Naive B cell (primary cell): ENCODE measurements at regions not wholly inside any gene's neighbourhood (a gene's known extent, or its start where the extent isn't known, plus 50 kb on each side); places are given as distances from the start of the nearest gene placed in this dataset.

Experiments used
- ATAC-seq, 2 donors: fragments of 150-1000 bp; cut with Tn5 transposase; 2 replicates each; pipeline ENCODE4 v1.10.0; 2021; ENCODE audit warnings: low read depth in 2 of 2, mild to moderate bottlenecking in 2 of 2, moderate library complexity in 2 of 2
- DNase-seq: peaks from one replicate; pipeline ENCODE4 v3.0.0; 2022
- H3K27ac Mint-ChIP-seq, 6 donors: one replicate each; pipeline ENCODE4 v1.8.0; 2020 to 2022; ENCODE audit warnings: mild to moderate bottlenecking in 6 of 6, mixed read lengths in 6 of 6, moderate library complexity in 5 of 6, inconsistent platforms in 2 of 6
- H3K27me3 Mint-ChIP-seq, 3 donors: one replicate each; pipeline ENCODE4 v1.8.0; 2021 to 2022; ENCODE audit warnings: mixed read lengths in 3 of 3, mild to moderate bottlenecking in 1 of 3
- H3K36me3 Mint-ChIP-seq, 2 donors: one replicate each; pipeline ENCODE4 v1.8.0; 2020 to 2022; ENCODE audit warnings: mixed read lengths in 2 of 2, inconsistent platforms in 1 of 2, mild to moderate bottlenecking in 1 of 2
- H3K4me1 Mint-ChIP-seq, 3 donors: one replicate each; pipeline ENCODE4 v1.8.0; 2020 to 2022; ENCODE audit warnings: mixed read lengths in 3 of 3, inconsistent platforms in 1 of 3, mild to moderate bottlenecking in 1 of 3, moderate library complexity in 1 of 3
- H3K4me3 Mint-ChIP-seq, 8 donors: one replicate each; pipeline ENCODE4 v1.8.0; 2020 to 2022; ENCODE audit warnings: mild to moderate bottlenecking in 8 of 8, mixed read lengths in 8 of 8, moderate library complexity in 8 of 8, inconsistent platforms in 2 of 8
- H3K9me3 Mint-ChIP-seq, 7 donors: one replicate each; pipeline ENCODE4 v1.8.0; 2020 to 2022; ENCODE audit warnings: mixed read lengths in 7 of 7, mild to moderate bottlenecking in 5 of 7, inconsistent platforms in 2 of 7, moderate library complexity in 1 of 7

- no peak for DNase-seq
- H3K4me1 Mint-ChIP-seq, result peaks cover 0 to 2% (median 0%) of the 10 kb centered on the region in 3 donors
- H3K27ac Mint-ChIP-seq, result peak overlapping the region in 1 of 6 donors; percentile 6
- no peak overlapping the region for H3K4me3 Mint-ChIP-seq
- ATAC-seq, result no peak
- H3K36me3 Mint-ChIP-seq, result no peaks in the 10 kb centered on the region
- H3K9me3 Mint-ChIP-seq, result no peaks in the 10 kb centered on the region
- peaks cover 11 to 28% (median 23%) of the 10 kb centered on the region in 3 donors for H3K27me3 Mint-ChIP-seq
Measured at GRCh38 chr14:21940887-21941856, 267.6 kb upstream of the OR4E1 start.

DNA sequence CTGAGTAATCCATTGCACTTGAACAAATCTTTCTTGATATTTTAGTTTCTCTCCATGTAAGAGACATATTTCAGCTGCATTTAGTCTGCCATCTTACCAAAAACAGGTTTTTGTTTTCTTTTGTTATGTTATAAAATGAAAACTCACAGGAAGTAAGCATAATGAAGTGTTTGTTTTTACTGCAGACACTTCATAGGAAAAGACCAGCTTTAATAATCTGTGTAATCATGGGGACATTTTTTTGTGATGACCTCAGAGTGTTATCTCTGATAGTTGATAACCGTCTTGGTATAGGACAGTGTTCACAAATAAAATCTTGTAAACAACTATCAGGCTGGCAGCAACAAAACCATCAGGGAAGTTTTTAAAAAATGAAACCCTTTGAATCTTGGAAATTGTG lies 266.2 kb upstream of the OR4E1 start:
- DNase-seq (no peak), ATAC-seq (no peak)
- Mint-ChIP-seq H3K4me3 (no peak overlapping the region), H3K27me3 (peaks cover 11 to 17% (median 14%) of the 10 kb centered on the region in 3 donors), H3K27ac (no peak overlapping the region), H3K9me3 (no peaks in the 10 kb centered on the region), H3K36me3 (no peaks in the 10 kb centered on the region), H3K4me1 (peaks cover 0 to 2% (median 0%) of the 10 kb centered on the region in 3 donors)

GRCh38 chr14:21937996-21938395 lies 264.4 kb upstream of the OR4E1 start:
- Mint-ChIP-seq H3K27me3 (peaks cover 8 to 14% (median 9%) of the 10 kb centered on the region in 3 donors), H3K27ac (no peak overlapping the region), H3K4me3 (no peak overlapping the region), H3K4me1 (peaks cover 0 to 2% (median 0%) of the 10 kb centered on the region in 3 donors), H3K36me3 (no peaks in the 10 kb centered on the region), H3K9me3 (no peaks in the 10 kb centered on the region)
- DNase-seq, result no peak
- ATAC-seq, result no peak

GRCh38 chr14:21933681-21934080 lies 260.1 kb upstream of the OR4E1 start:
- Mint-ChIP-seq H3K27ac (no peak overlapping the region), H3K9me3 (no peaks in the 10 kb centered on the region), H3K27me3 (peaks cover 0 to 5% (median 0%) of the 10 kb centered on the region in 3 donors), H3K4me1 (peaks cover 0 to 4% (median 0%) of the 10 kb centered on the region in 3 donors), H3K4me3 (no peak overlapping the region), H3K36me3 (no peaks in the 10 kb centered on the region)
- ATAC-seq (peak; percentile 48 to 60), DNase-seq (peak; percentile 33)

- H3K27ac Mint-ChIP-seq, result peak overlapping the region; percentile 85 to 99 (median 97)
- H3K4me3 Mint-ChIP-seq, result peak overlapping the region; percentile 43 to 90 (median 84)
- no peaks in the 10 kb centered on the region for H3K36me3 Mint-ChIP-seq
- H3K27me3 Mint-ChIP-seq, result no peaks in the 10 kb centered on the region
- ATAC-seq, result peak; percentile 86 to 88
- H3K4me1 Mint-ChIP-seq, result peaks cover 35 to 46% (median 38%) of the 10 kb centered on the region in 3 donors
- peak; percentile 83 for DNase-seq
- H3K9me3 Mint-ChIP-seq, result no peaks in the 10 kb centered on the region
Measured at GRCh38 chr14:21924479-21924878, 250.9 kb upstream of the OR4E1 start.

- H3K4me1 Mint-ChIP-seq, result peaks cover 40 to 50% (median 42%) of the 10 kb centered on the region in 3 donors
- no peaks in the 10 kb centered on the region for H3K9me3 Mint-ChIP-seq
- peak overlapping the region; percentile 43 to 90 (median 84) for H3K4me3 Mint-ChIP-seq
- peak; percentile 74 for DNase-seq
- H3K27ac Mint-ChIP-seq, result peak overlapping the region; percentile 85 to 99 (median 97)
- ATAC-seq, result peak; percentile 88 to 90
- H3K36me3 Mint-ChIP-seq, result no peaks in the 10 kb centered on the region
- no peaks in the 10 kb centered on the region for H3K27me3 Mint-ChIP-seq
Measured at GRCh38 chr14:21923820-21924219, 250.2 kb upstream of the OR4E1 start.

- H3K4me1 Mint-ChIP-seq, result peaks cover 50 to 56% (median 54%) of the 10 kb centered on the region in 3 donors
- H3K27me3 Mint-ChIP-seq, result no peaks in the 10 kb centered on the region
- no peak overlapping the region for H3K4me3 Mint-ChIP-seq
- DNase-seq (no peak), ATAC-seq (no peak)
- H3K9me3 Mint-ChIP-seq, result no peaks in the 10 kb centered on the region
- no peaks in the 10 kb centered on the region for H3K36me3 Mint-ChIP-seq
- peak overlapping the region in 2 of 6 donors; percentile 60 to 85 for H3K27ac Mint-ChIP-seq
Measured at GRCh38 chr14:21921453-21921852, 247.8 kb upstream of the OR4E1 start.

GRCh38 chr14:21917699-21918436 lies 244.2 kb upstream of the OR4E1 start:
- H3K4me1 Mint-ChIP-seq, result peaks cover 27 to 34% (median 32%) of the 10 kb centered on the region in 3 donors
- peak overlapping the region in 3 of 6 donors; percentile 32 to 73 (median 51) for H3K27ac Mint-ChIP-seq
- H3K4me3 Mint-ChIP-seq, result peak overlapping the region in 6 of 8 donors; percentile 0 to 73 (median 35)

DNA sequence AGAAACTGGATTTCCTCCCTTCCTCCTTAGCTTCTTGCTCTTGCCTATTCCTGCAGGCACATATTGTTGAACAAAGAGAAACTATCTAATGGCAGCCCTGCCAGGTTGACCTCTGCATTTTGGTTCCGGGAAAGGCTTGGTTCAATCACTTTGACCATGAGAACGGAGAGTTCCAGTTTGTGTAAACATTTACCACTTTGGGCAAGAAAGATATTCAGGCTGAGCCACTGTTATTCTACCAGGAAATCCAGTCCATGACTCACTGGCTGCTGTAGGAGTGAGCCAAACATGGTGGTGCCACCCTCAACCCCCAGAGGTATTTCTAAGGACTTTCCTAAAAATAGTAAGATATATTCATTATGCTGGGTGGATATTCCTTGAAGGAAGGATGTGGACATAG lies 242.2 kb upstream of the OR4E1 start:
- no peak overlapping the region for H3K4me3 Mint-ChIP-seq
- H3K27ac Mint-ChIP-seq, result no peak overlapping the region
- no peaks in the 10 kb centered on the region for H3K9me3 Mint-ChIP-seq
- ATAC-seq (no peak), DNase-seq (no peak)
- peaks cover 18 to 28% (median 19%) of the 10 kb centered on the region in 3 donors for H3K4me1 Mint-ChIP-seq
- no peaks in the 10 kb centered on the region for H3K36me3 Mint-ChIP-seq
- peaks cover 2 to 11% (median 5%) of the 10 kb centered on the region in 3 donors for H3K27me3 Mint-ChIP-seq

More at GRCh38 chr14:21917699-21918436, 244.2 kb upstream of the OR4E1 start:
- DNase-seq, result peak; percentile 62
- H3K27me3 Mint-ChIP-seq, result no peaks in the 10 kb centered on the region
- no peaks in the 10 kb centered on the region for H3K9me3 Mint-ChIP-seq
- ATAC-seq, result peak; percentile 69 to 76
- H3K36me3 Mint-ChIP-seq, result no peaks in the 10 kb centered on the region

- DNase-seq (peak; percentile 70), ATAC-seq (peak; percentile 88)
- H3K4me3 Mint-ChIP-seq, result peak overlapping the region in 1 of 8 donors; percentile 0
- H3K27ac Mint-ChIP-seq, result peak overlapping the region in 2 of 6 donors; percentile 20 to 23
- no peaks in the 10 kb centered on the region for H3K9me3 Mint-ChIP-seq
- peaks cover 9 to 19% (median 12%) of the 10 kb centered on the region in 3 donors for H3K4me1 Mint-ChIP-seq
- peaks cover 5 to 21% (median 7%) of the 10 kb centered on the region in 3 donors for H3K27me3 Mint-ChIP-seq
- H3K36me3 Mint-ChIP-seq, result no peaks in the 10 kb centered on the region
Measured at GRCh38 chr14:21913759-21914158, 240.1 kb upstream of the OR4E1 start.

DNA sequence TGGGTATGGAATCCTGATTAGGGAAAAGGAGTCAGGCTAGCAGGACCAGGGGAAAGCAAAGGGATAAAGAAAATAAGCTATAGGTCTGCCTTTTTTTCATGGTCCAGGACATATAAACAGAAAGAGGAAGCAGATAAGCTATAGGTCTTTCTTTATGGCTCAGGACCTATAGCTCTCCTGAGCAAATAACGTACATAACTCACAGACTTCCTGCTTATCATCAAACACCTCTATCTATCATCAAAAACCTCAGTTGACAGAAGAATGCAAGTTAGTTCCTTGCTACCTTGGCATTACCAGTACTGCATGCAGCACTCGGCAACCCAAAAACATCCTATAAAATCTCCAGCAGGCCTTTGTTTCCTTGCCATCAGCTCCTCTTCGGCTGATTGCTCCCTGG lies 238.7 kb upstream of the OR4E1 start:
- H3K27me3 Mint-ChIP-seq, result peaks cover 12 to 34% (median 17%) of the 10 kb centered on the region in 3 donors
- DNase-seq (no peak), ATAC-seq (no peak)
- peaks cover 3 to 6% (median 5%) of the 10 kb centered on the region in 3 donors for H3K4me1 Mint-ChIP-seq
- H3K9me3 Mint-ChIP-seq, result no peaks in the 10 kb centered on the region
- no peak overlapping the region for H3K27ac Mint-ChIP-seq
- no peak overlapping the region for H3K4me3 Mint-ChIP-seq
- no peaks in the 10 kb centered on the region for H3K36me3 Mint-ChIP-seq

GRCh38 chr14:21911877-21912276 lies 238.3 kb upstream of the OR4E1 start:
- Mint-ChIP-seq H3K4me3 (no peak overlapping the region), H3K4me1 (peaks cover 3 to 6% (median 5%) of the 10 kb centered on the region in 3 donors), H3K27me3 (peaks cover 12 to 39% (median 22%) of the 10 kb centered on the region in 3 donors), H3K27ac (no peak overlapping the region), H3K36me3 (no peaks in the 10 kb centered on the region), H3K9me3 (no peaks in the 10 kb centered on the region)
- DNase-seq (no peak), ATAC-seq (no peak)

GRCh38 chr14:21910260-21910659 lies 236.6 kb upstream of the OR4E1 start:
- Mint-ChIP-seq H3K27ac (no peak overlapping the region), H3K27me3 (peaks cover 12 to 53% (median 30%) of the 10 kb centered on the region in 3 donors), H3K4me3 (no peak overlapping the region), H3K9me3 (no peaks in the 10 kb centered on the region), H3K36me3 (no peaks in the 10 kb centered on the region), H3K4me1 (peaks cover 3 to 6% (median 5%) of the 10 kb centered on the region in 3 donors)
- no peak for ATAC-seq
- DNase-seq, result no peak
